GM21360 (cell line): ENCODE measurements at regions not wholly inside any gene's neighbourhood (a gene's known extent, or its start where the extent isn't known, plus 50 kb on each side); places are given as distances from the start of the nearest gene placed in this dataset.

Source experiments
- ATAC-seq: cut with Tn5 transposase; IDR thresholded peaks from one replicate; pipeline ENCODE4 v1.9.1; 2021; ENCODE audit warnings: mild to moderate bottlenecking, moderate library complexity; ENCODE audit not compliant: unreplicated experiment

DNA sequence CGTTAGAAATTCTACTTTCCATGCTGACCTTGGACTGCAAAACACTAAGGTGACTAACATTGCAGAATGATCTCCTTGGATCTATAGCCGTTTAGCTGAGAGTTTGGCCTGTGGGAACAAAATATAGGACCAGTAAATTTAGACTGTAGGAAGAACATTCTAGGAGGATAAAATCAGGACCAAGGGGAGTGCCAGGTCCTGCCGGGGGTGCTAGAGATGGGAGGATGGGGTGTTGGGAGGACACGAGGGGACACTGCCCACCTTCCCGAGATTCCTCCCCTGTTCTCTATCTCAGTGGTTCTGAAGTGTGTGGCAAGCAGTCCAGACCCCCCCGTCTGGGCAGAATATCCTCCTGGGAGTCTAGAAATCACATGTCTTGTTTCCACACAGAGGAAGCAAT is 445.2 kb downstream of the ZSWIM6 start:
- ATAC-seq: no peak

DNA sequence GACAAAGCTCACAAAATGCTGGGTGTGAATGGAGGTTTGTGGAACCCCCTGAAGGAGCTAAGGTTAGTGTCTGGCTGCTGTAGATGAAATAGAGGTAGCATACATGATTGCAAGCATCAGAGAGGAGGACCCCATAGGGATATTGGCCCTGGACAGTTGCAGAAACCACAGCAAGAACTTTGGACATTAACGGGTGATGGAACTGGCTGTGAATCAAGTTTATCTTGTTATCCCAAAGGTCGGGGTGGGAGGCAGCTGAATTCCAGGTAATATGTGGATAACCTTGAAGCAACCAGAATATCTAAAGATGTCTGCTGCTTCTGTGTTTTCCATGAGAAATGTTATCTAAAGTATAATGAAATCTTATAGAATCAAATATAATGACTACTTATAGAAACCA is 447.7 kb downstream of the ZSWIM6 start:
- no peak for ATAC-seq

DNA sequence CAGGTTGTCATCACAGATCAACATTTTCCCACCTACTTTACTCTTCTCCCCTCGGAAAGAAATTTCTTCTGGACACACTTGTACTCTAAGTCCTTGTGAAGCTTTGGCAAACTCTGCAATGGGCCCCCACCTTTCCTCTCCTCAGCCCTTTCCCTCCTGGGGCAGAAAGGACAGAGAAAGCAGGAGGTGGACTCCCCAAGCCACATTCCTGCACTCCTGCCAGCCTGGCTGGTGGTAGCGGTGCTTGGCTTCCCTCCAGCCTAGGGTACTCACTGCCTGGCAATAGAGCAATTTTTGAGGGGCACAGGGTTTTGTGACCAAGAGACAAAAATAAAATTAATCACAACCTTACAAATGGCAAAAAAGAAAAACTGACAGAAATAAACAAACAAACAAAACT is 451.4 kb downstream of the ZSWIM6 start:
- ATAC-seq: no peak

DNA sequence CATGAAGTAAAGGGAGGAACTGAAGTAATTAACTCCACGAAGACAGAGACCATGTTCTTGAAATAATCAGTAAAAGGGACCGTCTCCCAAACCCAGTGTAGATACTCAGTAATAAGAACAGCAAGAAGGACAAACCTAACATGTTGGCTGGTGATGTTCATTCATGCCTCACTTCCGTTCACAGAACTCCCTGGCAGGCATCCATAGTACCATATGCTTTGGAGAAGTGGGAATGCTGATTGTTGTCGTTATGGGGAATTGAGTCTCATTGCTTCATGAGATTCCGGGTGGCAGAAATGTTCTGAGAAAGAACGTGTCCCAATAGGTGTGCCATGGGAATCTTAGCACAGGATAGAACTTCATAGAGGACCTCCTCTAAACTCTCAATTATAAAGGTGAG is 452.3 kb downstream of the ZSWIM6 start:
- no peak for ATAC-seq

DNA sequence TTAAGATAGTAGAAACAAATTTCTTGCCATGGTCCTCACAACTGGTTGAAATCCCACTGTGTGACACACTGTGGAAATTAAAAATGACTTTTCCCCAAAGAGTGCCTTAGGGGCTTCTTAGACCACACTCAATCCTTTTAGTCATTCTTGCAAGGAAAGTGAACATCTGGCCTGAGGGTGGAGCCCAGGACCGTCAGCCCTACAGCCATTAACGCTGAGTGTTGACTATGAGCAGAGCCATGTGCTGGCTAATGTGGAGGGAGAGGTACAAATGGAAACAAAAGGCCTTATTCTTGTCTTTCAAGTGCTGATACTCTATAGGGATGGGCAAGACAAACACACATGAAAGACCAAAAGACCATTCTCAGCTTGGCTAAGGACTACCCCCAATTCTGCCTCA is 456.5 kb downstream of the ZSWIM6 start:
- no peak for ATAC-seq

DNA sequence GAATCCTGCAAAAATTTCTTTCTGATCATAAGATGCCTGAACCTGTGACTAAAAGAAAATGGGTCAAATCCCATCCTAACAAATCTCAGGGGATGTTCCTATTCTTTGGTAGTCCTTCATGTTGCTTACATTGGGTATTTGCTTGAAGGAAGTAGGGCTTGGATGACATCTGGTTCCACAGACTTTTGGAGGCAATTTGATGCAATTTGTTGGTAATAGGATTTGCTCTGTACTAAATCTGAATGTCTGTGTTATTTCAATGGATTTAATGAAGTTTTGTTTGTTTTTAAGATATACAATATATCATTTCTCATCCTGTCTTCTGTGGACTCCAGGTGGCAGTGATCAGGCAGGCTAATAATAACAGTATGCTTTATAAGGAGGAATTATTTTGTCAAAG is 457.9 kb downstream of the ZSWIM6 start:
- ATAC-seq: no peak

DNA sequence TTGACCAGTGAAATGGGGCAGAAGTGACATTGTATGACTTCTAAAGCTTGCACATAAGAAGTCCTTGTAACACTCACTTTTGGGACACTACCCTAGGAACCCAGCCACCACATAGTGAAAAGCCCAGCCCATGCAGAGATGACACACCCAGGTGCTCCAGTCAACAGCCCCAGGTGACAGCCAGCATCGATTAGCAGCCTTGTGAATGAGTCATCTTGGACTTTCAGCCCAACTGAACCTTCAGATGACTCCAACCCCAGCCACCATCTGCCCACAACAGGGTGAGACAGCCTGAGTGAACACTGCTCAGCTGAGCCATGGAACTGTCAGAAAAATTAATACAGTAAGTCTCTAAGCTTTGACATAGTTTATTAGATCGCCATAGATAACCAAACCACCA is 458.6 kb downstream of the ZSWIM6 start:
- peak; percentile 84 for ATAC-seq

DNA sequence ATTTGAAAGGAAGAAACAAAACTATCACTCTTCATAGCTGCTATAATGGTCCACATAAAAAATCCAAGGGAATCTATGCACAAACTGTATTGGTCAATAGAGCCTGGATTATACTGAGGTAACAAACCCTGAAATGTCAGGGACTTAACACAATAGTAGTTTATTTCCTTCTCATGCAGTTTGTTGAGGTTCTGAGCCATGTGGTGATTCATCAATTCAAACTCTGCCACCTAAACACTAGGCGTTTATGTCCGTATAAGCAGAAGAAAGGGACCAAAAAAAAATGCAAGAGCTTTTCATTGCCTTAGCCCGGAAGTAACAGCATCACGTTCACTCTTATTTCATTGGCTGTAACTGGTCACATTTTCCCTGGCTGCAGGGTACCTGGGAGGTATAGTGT is 464.7 kb downstream of the ZSWIM6 start:
- ATAC-seq: no peak

DNA sequence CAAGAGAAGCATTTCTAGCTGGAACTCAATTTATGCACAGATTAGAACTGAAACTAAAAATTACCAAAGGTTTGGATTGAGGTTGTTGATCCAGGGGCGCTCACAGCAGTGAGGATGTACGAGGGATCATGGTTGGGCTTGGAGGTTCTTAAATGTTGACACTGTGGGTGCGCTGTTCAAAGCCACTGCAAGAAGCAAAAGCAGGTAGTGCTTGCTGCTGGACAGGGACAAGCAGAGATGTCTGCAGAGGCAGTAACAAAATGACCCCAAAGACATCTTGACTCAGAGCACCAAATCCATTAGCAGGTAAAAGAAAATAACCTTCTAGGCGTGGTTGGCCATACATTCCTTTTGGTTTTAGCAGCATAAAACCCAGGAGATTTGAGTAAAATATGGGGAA is 468.4 kb downstream of the ZSWIM6 start:
- ATAC-seq: no peak

DNA sequence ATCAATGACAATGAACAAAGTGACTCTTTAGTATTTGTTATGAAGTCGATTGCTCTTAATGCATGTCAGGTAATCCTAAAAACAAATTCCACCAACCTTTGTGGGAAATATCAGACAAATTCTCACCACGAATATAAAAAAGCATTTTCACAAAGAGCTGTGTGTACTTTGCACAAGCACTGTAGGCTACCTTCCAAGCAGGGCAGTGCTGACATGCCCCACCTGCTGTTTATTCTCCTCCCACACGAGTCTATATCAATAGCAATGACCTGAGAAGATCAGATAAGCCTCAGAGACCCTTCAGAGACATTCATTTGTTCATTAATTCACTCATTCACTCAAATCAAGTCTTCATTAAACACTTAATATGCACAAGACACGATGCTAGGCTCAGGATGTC is 469.1 kb downstream of the ZSWIM6 start:
- ATAC-seq: no peak

DNA sequence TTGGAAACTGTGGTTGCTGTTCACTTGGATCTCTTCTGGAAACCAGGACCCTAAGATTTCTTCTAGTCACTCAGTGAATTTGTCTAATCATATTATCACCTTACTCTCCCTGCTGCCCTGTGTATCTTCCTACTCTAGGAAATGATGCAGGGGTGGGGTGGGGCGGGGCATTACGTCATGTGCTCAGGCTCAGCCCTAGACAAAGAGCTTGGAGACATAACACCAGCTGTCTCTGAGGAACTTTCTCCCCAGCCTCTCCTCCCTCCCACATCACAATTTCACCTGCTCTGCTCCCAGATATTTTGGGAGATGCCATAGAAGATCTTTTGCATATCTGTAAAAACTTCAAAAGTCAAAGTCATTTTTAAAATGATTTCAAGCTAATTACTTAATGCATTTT is 470.4 kb downstream of the ZSWIM6 start:
- no peak for ATAC-seq

DNA sequence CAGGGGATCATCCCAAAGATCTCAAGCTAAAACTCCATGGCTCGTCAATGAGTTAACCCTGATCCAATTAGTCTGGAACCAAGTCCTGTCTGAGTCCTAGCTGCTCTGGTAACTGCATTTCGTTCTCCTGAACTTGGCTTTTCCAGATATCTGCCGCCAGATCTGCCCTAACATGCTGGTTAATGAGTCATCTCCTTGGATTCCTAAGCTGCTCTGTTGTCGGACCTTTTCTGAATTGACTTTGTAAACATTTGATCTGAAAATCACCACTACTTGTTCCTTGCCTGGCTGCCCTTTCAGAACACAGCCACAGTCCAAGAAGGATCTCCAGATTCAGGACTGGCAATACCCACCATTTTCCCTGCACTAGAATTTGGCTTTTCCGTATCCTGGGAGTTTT is 473.0 kb downstream of the ZSWIM6 start:
- ATAC-seq: no peak

DNA sequence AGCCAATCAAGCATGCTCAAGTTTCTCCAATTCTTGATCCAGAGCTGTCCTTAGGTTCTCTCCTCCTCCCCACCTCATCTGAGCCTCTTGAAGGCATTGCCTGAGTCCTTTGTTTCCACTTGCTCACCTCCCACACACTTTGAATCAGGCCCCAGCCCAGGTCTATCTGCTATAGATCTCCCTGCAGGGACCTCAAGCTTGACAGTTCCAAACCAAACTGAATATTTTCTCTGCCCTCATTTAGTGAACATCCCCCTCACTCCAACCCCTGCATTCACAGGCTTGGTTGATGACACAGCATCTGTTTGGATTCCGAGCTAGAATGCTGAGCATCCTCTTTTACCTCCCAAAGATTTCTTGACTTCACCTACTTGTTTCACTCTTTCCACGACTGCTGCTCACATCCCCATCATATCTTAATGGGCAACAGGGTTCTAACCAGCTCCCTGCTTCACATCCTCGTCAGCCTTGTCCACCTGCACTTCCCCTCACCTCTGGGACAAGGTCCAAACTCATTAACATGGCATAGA is 474.5 kb downstream of the ZSWIM6 start:
- ATAC-seq: no peak

DNA sequence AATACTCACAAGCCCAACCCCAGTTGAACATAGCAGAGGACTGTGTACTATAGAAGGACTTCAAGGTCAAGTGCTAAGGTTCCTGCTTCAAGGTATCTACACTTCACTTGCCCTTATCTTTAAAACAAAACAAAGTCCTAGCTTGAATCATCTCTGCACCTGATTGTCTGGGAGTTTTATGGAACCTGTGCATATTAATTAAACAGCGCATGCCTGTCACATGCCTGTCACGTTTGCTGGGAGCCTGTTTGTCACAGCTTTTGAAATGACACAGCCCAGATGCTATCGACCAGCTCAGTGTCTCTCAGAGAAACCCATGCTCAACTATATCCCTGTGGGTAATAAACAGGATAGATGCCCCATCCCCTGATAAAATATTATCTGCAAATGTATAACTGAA is 476.0 kb downstream of the ZSWIM6 start:
- ATAC-seq: no peak

DNA sequence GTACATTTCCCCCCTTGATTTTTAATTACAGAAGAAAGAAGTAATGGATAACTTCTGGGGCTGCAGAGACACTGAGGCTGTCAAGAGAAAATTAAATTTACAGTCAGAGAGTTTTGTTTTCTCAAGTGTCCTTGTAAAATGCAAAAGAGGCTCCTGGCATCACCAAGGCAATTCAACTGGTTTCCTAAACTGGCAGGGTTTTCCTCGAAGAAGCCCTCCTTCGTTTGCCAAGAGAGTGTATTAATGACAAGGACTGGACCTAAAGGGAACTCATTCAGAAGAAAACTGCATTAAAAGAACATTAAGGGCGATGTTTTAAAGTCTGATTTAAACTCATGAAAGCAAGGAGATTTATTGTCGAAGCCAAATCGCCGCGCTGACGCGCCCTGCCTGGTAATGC is 476.9 kb downstream of the ZSWIM6 start:
- ATAC-seq: no peak

DNA sequence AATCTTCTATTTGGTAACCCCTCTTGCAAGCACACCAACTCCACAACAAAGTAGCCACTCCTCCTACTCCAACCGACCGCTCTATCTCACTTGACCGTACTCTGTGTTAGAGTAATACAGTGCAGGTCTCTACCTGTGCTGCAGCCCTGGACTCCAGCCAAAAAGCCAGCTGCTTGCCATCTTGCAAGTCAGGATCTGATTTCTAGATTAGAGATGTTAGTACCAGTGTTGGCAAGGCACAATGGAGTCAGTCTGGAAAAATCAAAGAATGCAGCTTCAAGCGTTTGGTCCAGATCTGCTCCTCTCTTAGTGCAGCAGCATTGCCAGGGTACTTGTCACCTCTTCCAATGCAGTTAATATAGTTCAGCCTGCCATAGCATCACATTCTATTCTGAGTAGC is 477.6 kb downstream of the ZSWIM6 start:
- ATAC-seq: no peak

DNA sequence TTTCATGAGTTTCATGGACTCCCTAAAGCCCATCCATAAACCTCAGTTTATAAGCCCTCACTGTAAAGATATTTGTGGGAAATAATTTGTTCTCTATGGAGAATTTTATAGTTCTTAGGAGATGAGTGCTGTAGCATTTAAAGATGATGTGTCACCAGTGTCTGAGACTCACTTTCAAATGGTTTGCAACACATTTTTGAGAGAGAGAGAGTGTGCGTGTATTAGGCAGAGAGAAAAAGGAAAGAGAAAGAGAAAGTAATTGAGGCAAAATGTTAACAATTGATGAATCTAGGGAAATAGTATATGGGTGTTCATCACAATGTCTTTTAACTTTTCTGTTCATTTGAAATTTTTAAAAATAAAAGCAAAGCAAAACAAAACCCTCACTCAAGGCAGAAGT is 479.0 kb downstream of the ZSWIM6 start:
- no peak for ATAC-seq

DNA sequence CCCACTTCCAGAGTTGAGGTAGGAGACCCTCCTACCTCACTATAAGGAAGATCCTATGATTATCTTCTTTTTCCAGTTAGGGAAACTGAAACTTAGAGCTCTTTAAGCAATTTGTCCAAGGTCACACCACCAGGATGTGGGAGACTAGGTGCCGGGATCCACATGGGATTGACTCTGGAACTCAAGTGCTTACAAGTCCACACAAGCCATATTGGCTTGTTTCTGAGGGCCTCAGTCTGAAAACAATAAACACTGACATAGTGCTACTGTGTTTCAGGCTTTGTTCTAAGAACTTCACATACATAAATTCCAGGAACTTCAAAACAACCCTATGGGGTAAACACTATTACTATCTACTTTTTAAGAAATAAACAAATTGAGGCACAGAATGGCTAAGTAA is 481.3 kb downstream of the ZSWIM6 start:
- ATAC-seq: no peak

DNA sequence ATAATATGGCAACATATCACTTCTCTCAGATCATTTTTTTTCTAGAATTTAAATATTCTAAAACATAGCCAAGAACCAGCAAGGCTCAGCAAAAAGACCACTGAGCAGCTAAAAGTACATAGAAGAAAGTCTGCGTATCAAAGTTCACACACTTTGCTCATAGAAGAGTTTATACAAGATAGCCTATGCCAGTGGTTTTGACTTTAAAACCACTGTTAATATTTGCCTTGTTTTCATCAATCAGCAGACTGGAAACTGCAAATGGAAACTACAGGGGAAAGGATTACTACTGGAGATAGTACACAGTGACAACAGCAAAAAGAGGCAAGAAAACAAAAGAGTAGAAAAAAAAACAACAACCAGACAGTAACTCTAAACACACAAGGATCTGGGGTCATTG is 483.3 kb downstream of the ZSWIM6 start:
- ATAC-seq: no peak

DNA sequence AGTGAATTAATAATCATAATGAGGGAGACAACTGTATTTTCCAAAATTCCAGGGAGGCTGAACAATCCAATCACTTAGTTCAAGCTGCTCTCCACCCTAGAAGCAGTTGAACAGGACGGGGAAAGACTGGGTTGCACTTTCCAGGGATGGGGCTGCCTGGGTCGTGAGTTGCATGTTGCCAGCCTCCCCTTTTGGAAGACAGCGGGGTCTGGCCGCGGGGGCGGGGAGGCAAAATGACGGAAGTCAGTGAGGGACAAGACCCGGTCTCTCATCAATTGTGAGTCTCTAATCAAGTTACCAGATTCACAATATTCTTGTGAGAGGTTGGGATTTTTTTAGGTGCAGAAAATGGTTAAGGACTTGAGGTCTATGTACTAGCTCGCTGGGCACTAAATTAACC is 484.1 kb downstream of the ZSWIM6 start:
- no peak for ATAC-seq

DNA sequence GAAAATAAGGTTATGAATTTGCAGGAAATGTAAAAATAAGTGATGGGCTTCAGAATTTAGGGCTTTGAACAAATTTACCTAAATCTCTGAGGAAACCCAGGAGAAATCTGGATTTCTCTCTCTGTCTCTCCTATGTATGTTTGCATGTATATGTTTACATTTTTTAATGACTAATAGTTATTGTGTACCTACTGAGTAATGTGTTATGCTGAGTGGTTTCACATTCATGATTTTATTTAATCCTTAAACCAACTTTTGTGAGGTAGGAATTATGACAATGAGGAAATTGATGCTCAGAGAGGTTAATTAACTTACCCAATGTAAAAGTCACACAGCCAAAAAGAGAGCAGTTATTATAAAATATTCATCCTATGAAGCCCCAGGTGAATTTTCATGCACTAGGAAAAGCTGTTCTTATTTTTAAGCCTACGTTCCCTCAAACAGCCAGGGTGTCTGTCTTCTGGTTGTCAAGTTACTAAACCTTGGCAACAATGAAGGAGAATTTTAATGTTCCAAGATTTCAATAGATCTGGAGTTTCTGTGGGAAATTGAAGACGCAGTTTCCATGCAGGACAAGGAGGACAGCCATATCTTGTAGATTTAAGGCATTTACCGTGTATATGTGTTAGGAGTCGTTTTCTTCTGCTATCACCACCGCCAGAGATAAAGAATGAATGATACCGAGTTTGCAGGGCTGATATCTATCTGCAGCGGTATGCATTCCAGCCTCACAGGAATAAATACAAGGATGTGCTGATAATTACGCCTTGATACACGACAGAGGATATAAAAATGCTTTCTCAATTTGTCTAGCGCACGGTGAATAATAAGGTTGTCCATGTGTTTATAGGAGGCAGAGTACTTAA is 484.8 kb downstream of the ZSWIM6 start:
- ATAC-seq: no peak

DNA sequence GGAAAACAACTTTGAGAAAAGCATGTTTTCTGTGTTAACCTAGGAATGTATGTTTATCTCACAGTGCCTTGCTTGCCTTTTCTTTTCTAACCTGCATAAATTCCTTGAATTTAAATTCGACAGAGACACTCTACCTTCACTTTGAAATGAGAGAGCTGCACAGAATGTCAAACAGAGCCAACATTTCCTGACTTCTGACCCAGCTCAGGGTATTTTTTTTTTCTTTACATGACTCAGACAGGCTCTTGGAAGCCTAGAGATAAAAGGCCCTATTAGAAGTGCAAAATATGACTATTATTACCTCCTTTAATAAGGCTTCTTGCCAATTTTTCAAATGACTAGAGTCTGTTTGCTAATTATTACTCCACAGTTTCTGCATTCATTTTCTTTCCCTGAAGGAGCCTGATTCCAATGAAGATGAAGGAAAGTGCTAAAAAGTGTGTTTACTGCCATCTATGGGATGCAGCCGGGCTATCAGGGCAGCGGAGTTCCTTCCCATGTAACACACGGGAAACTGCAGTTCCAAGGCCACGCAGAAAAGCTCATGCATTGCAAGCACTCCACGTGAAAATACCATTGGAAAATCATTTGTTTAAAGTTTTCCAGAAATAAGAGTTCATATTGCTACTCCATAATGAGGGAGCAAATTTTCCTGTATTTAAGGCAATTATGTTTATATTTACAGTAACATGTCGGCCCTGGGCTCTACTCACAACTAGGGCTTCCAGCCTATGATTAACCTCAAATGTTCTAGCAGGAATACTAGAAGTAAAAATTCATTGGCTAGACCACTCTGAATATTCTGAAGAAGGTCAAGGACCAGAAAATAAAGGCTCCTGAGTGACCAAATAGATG is 485.6 kb downstream of the ZSWIM6 start:
- ATAC-seq: no peak
